ENCODE measurements at regions not wholly inside any gene's neighbourhood (a gene's known extent, or its start where the extent isn't known, plus 50 kb on each side); places are given as distances from the start of the nearest gene placed in this dataset.

DNA sequence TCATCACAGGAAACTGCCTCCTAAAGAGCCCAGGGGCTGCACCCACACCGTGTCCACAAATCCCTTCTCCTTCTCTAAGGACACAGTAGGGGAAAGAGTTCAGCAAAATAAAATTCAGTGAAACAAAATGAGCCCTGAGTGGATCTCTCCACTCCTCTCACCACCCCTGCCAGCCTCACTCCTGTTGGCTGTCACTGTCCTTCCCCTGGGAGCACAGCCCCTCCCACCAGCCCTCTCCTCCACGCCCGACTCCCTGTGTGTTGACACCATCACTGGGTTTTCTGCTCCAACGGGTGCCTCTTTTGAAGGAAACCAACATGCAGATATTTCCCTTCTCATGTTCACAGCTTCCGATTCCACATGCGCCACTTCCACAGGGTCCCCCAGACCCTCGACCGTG lies 356.2 kb downstream of the AJAP1 start:
- no peaks in the 10 kb centered on the region for H3K79me2 ChIP-seq (ENCODE audit: low read depth)
- no peaks in the 10 kb centered on the region for H3K36me3 Mint-ChIP-seq
- no peak overlapping the region for H3K9ac ChIP-seq
- H3K27me3 ChIP-seq: no peaks in the 10 kb centered on the region
- H3K4me2 ChIP-seq: no peak overlapping the region
- no peaks in the 10 kb centered on the region for H3K9me3 ChIP-seq (ENCODE audit: low read depth)
- H2AFZ ChIP-seq (replicated peaks): no peak overlapping the region
- H3K27ac Mint-ChIP-seq: no peak overlapping the region
- peaks cover 6% of the 10 kb centered on the region for H3K27me3 Mint-ChIP-seq (ENCODE audit: insufficient read depth, low read depth)
- no peaks in the 10 kb centered on the region for H3K9me3 Mint-ChIP-seq
- H3K4me1 ChIP-seq: no peaks in the 10 kb centered on the region
- TF ChIP-seq, protein P1, sequence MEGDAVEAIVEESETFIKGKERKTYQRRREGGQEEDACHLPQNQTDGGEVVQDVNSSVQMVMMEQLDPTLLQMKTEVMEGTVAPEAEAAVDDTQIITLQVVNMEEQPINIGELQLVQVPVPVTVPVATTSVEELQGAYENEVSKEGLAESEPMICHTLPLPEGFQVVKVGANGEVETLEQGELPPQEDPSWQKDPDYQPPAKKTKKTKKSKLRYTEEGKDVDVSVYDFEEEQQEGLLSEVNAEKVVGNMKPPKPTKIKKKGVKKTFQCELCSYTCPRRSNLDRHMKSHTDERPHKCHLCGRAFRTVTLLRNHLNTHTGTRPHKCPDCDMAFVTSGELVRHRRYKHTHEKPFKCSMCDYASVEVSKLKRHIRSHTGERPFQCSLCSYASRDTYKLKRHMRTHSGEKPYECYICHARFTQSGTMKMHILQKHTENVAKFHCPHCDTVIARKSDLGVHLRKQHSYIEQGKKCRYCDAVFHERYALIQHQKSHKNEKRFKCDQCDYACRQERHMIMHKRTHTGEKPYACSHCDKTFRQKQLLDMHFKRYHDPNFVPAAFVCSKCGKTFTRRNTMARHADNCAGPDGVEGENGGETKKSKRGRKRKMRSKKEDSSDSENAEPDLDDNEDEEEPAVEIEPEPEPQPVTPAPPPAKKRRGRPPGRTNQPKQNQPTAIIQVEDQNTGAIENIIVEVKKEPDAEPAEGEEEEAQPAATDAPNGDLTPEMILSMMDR (IDR thresholded peaks at IDR 0.05): no peak
- TF ChIP-seq EZH2phosphoT487 (IDR thresholded peaks at IDR 0.05): no peak
- TF ChIP-seq EZH2 (IDR thresholded peaks at IDR 0.05): no peak
- H3K4me3 Mint-ChIP-seq: no peak overlapping the region
- no peaks in the 10 kb centered on the region for H3K36me3 ChIP-seq
- H3K4me1 Mint-ChIP-seq: peaks cover 7% of the 10 kb centered on the region
- no peak overlapping the region for H3K4me3 ChIP-seq
- no peak overlapping the region for H3K27ac ChIP-seq
- no peak for DNase-seq (ENCODE audit: low spot score)
- no peaks in the 10 kb centered on the region for H3F3A ChIP-seq (ENCODE audit: low read depth)
- H4K20me1 ChIP-seq (ENCODE audit: low read depth): no peaks in the 10 kb centered on the region

DNA sequence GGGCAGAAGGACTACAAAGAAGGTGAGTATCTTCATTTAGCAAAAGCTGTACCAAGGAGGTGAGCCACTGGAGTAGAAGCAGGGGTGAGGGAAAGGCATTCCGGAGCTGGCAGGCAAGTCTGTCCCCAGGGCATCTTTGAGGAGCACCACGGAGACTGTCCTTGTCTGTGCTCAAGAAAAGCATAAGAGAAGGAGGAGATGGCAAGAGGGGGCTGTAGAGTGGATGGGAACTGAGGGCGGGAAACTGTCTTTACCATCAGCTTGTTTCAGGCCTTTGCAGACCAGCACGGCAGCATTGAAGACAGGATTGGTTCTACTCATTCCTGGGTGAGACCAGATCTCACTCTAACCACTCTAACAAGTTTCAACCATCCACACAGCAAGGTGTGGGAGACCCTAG lies 355.8 kb downstream of the AJAP1 start:
- DNase-seq (ENCODE audit: low spot score): no peak
- Mint-ChIP-seq H3K27me3 (ENCODE audit: insufficient read depth, low read depth) (peaks cover 7% of the 10 kb centered on the region), H3K36me3 (no peaks in the 10 kb centered on the region), H3K9me3 (no peaks in the 10 kb centered on the region), H3K4me3 (no peak overlapping the region), H3K27ac (no peak overlapping the region), H3K4me1 (peaks cover 7% of the 10 kb centered on the region)
- no peaks in the 10 kb centered on the region for H3K9me3 ChIP-seq (ENCODE audit: low read depth)
- no peak overlapping the region for H3K4me3 ChIP-seq
- no peaks in the 10 kb centered on the region for H4K20me1 ChIP-seq (ENCODE audit: low read depth)
- no peak overlapping the region for H3K27ac ChIP-seq
- H3F3A ChIP-seq (ENCODE audit: low read depth): no peaks in the 10 kb centered on the region
- no peaks in the 10 kb centered on the region for H3K79me2 ChIP-seq (ENCODE audit: low read depth)
- H3K36me3 ChIP-seq: no peaks in the 10 kb centered on the region
- no peak overlapping the region for H3K4me2 ChIP-seq
- no peak overlapping the region for H2AFZ ChIP-seq (replicated peaks)
- no peak overlapping the region for H3K9ac ChIP-seq
- no peaks in the 10 kb centered on the region for H3K4me1 ChIP-seq
- H3K27me3 ChIP-seq: no peaks in the 10 kb centered on the region
- TF ChIP-seq EZH2phosphoT487 (IDR thresholded peaks at IDR 0.05): no peak
- no peak for TF ChIP-seq EZH2 (IDR thresholded peaks at IDR 0.05)
- TF ChIP-seq, protein P1 (IDR thresholded peaks at IDR 0.05): no peak

DNA sequence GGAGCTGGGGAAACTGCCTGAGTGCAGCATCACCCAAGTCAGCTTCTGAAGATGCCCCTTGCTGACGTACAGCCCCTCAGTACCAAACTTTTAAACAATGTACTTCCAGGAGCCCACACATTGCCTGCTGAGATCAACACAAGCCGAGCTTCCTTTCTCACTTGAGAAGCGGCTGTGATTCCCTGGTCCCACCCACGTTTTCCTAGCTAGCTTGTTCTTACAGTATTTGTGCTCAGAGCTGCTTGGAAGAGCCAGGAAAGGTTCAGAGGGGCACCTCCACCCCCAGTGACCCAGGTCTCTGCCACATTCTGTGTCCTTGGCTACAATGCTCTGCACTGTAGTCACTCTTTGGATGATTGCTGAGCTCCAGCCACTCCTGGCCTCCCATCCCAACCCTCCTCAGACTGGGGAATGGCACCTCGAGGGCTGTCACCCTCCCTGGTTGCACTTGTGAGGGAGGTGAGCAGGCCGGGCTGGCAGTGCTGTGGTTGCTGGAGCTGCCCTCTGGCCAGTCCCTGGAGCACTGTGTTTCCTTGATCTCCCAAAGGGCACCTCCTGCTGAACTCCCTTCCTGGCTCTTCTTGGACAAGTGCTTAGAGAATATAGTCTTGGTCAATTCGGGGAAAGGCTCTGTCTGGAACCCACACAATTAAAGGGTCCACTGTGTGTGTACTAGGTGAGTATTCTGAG lies 355.1 kb downstream of the AJAP1 start:
- Mint-ChIP-seq H3K4me3 (no peak overlapping the region), H3K27ac (no peak overlapping the region), H3K4me1 (peaks cover 14% of the 10 kb centered on the region), H3K27me3 (ENCODE audit: insufficient read depth, low read depth) (peaks cover 7% of the 10 kb centered on the region), H3K36me3 (no peaks in the 10 kb centered on the region), H3K9me3 (no peaks in the 10 kb centered on the region)
- Histone ChIP-seq H3K4me1 (no peaks in the 10 kb centered on the region), H2AFZ (replicated peaks) (no peak overlapping the region), H3K36me3 (no peaks in the 10 kb centered on the region), H4K20me1 (ENCODE audit: low read depth) (no peaks in the 10 kb centered on the region), H3K4me2 (no peak overlapping the region), H3K27ac (no peak overlapping the region), H3K9me3 (ENCODE audit: low read depth) (no peaks in the 10 kb centered on the region), H3K27me3 (no peaks in the 10 kb centered on the region), H3F3A (ENCODE audit: low read depth) (no peaks in the 10 kb centered on the region), H3K9ac (no peak overlapping the region), H3K4me3 (no peak overlapping the region), H3K79me2 (ENCODE audit: low read depth) (no peaks in the 10 kb centered on the region)
- TF ChIP-seq, protein P1 (IDR thresholded peaks at IDR 0.05): no peak
- TF ChIP-seq EZH2phosphoT487 (IDR thresholded peaks at IDR 0.05): no peak
- DNase-seq (ENCODE audit: low spot score): no peak

Data from neural progenitor cell (in vitro differentiated cells).